HG03442 (cell line): ENCODE measurements at regions not wholly inside any gene's neighbourhood (a gene's known extent, or its start where the extent isn't known, plus 50 kb on each side); places are given as distances from the start of the nearest gene placed in this dataset.

Experiments used
- ATAC-seq: cut with Tn5 transposase; IDR thresholded peaks from one replicate; pipeline ENCODE4 v1.9.1; 2021; ENCODE audit warnings: mild to moderate bottlenecking, moderate library complexity; ENCODE audit not compliant: unreplicated experiment

GRCh38 chr6:80667006-80667405 lies 560.5 kb downstream of the BCKDHB start:
- no peak for ATAC-seq

GRCh38 chr6:80658926-80659325 lies 552.5 kb downstream of the BCKDHB start:
- ATAC-seq = no peak

- ATAC-seq = no peak
Observed at GRCh38 chr6:80647156-80647555, 540.7 kb downstream of the BCKDHB start.

GRCh38 chr6:80643881-80644280 lies 537.4 kb downstream of the BCKDHB start:
- no peak for ATAC-seq

GRCh38 chr6:80642452-80642851 lies 536.0 kb downstream of the BCKDHB start:
- ATAC-seq = no peak

GRCh38 chr6:80641591-80641990 lies 535.1 kb downstream of the BCKDHB start:
- ATAC-seq = no peak

GRCh38 chr6:80640176-80640575 lies 533.7 kb downstream of the BCKDHB start:
- no peak for ATAC-seq

GRCh38 chr6:80639181-80639629 lies 532.7 kb downstream of the BCKDHB start:
- no peak for ATAC-seq

- peak; percentile 98 for ATAC-seq
Observed at GRCh38 chr6:80638213-80639055, 532.0 kb downstream of the BCKDHB start.

- no peak for ATAC-seq
Observed at GRCh38 chr6:80637312-80637711, 530.8 kb downstream of the BCKDHB start.

- no peak for ATAC-seq
Observed at GRCh38 chr6:80636689-80637088, 530.2 kb downstream of the BCKDHB start.

GRCh38 chr6:80633412-80633811 lies 526.9 kb downstream of the BCKDHB start:
- no peak for ATAC-seq

GRCh38 chr6:80625405-80625804 lies 518.9 kb downstream of the BCKDHB start:
- no peak for ATAC-seq

GRCh38 chr6:80623066-80623815 lies 516.8 kb downstream of the BCKDHB start:
- ATAC-seq = no peak

- ATAC-seq = no peak
Observed at GRCh38 chr6:80622641-80623040, 516.2 kb downstream of the BCKDHB start.

- no peak for ATAC-seq
Observed at GRCh38 chr6:80618953-80619352, 512.5 kb downstream of the BCKDHB start.

- no peak for ATAC-seq
Observed at GRCh38 chr6:80610846-80611245, 504.4 kb downstream of the BCKDHB start.

GRCh38 chr6:80608881-80609280 lies 502.4 kb downstream of the BCKDHB start:
- ATAC-seq = no peak

- ATAC-seq = no peak
Observed at GRCh38 chr6:80607811-80608391, 501.4 kb downstream of the BCKDHB start.

GRCh38 chr6:80605165-80605989 lies 498.9 kb downstream of the BCKDHB start:
- peak; percentile 77 for ATAC-seq

GRCh38 chr6:80603679-80604078 lies 497.2 kb downstream of the BCKDHB start:
- no peak for ATAC-seq
